ENCODE measurements at regions not wholly inside any gene's neighbourhood (a gene's known extent, or its start where the extent isn't known, plus 50 kb on each side); places are given as distances from the start of the nearest gene placed in this dataset.
A peak's percentile ranks its signal among the peaks of the same experiment; 100 is the strongest.

- Histone ChIP-seq H2AK5ac (ENCODE audit: insufficient read length, low read length) (no peak overlapping the region), H3K23me2 (ENCODE audit: insufficient read length, low read depth, low read length, poor library complexity, severe bottlenecking) (no peaks in the 10 kb centered on the region), H2BK15ac (ENCODE audit: low read depth, low read length) (no peak overlapping the region), H3K23ac (ENCODE audit: insufficient read length, low read depth, low read length) (no peak overlapping the region), H4K91ac (ENCODE audit: insufficient read length, low read depth, low read length) (no peak overlapping the region), H3K79me1 (ENCODE audit: insufficient read depth, low read depth, low read length, poor library complexity, severe bottlenecking) (no peaks in the 10 kb centered on the region), H3K9ac (ENCODE audit: extremely low read depth, insufficient read length, low read length) (no peak overlapping the region), H3K4ac (ENCODE audit: low read depth, low read length) (no peak overlapping the region), H3K27ac (ENCODE audit: insufficient read length, low read depth, low read length) (no peak overlapping the region), H3K56ac (ENCODE audit: insufficient read length, low read depth, low read length) (no peak overlapping the region), H4K8ac (replicated peaks; ENCODE audit: insufficient read length, low read depth, low read length) (no peak overlapping the region), H4K5ac (ENCODE audit: insufficient read length, low read depth, low read length) (no peak overlapping the region), H3K4me1 (ENCODE audit: insufficient read depth, low read length) (peaks cover 8% of the 10 kb centered on the region), H2BK12ac (ENCODE audit: insufficient read length, low read depth, low read length) (no peak overlapping the region), H3K14ac (ENCODE audit: insufficient read depth, low read length) (no peak overlapping the region), H4K20me1 (ENCODE audit: control insufficient read depth, insufficient read depth, insufficient read length) (no peaks in the 10 kb centered on the region), H3K18ac (ENCODE audit: insufficient read length, low read depth, low read length) (no peak overlapping the region), H2BK120ac (ENCODE audit: low read depth, low read length, poor library complexity, severe bottlenecking) (no peak overlapping the region), H3K9me3 (ENCODE audit: control insufficient read depth, low read depth, low read length) (no peaks in the 10 kb centered on the region), H3T11ph (ENCODE audit: low read length) (no peak overlapping the region), H3K79me2 (ENCODE audit: insufficient read depth, low read length) (no peaks in the 10 kb centered on the region), H3K4me2 (ENCODE audit: insufficient read depth, insufficient read length, low read length) (no peak overlapping the region), H2BK5ac (ENCODE audit: insufficient read length, low read length) (no peak overlapping the region), H3K27me3 (ENCODE audit: insufficient read depth, low read length) (no peaks in the 10 kb centered on the region), H2AFZ (ENCODE audit: low read length) (no peak overlapping the region), H2BK20ac (ENCODE audit: low read depth, low read length, poor library complexity, severe bottlenecking) (no peak overlapping the region)
- H3K4me1 Mint-ChIP-seq, result peaks cover 48 to 52% of the 10 kb centered on the region in 2 experiments
- peaks cover 4% of the 10 kb centered on the region for H3K27me3 Mint-ChIP-seq (ENCODE audit: low read depth)
- peaks cover 0 to 8% (median 5%) of the 10 kb centered on the region in 3 experiments; a peak in 4 of 7 replicates for H3K36me3 Mint-ChIP-seq (ENCODE audit: insufficient read depth in 1 of 3, low read depth in 3 of 3)
- peak overlapping the region in 1 of 3 experiments; percentile 82; a peak in 3 of 7 replicates for H3K27ac Mint-ChIP-seq
- H3K4me3 Mint-ChIP-seq, result no peak overlapping the region
- TF ChIP-seq CTCF (conservative IDR thresholded peaks at IDR 0.05), result no peak
- peaks cover 3 to 6% of the 10 kb centered on the region in 2 experiments; a peak in 2 of 5 replicates for H3K9me3 Mint-ChIP-seq
- DNase-seq, result no peak
- no CpG with 5 or more reads among the region's 7 CpGs for WGBS (ENCODE audit: extremely low coverage, insufficient read length, low lambda C conversion rate)
These were observed 110.6 kb upstream of the LIMCH1 start for GRCh38 chr4:41427306-41427882.
